ENCODE measurements at regions not wholly inside any gene's neighbourhood (a gene's known extent, or its start where the extent isn't known, plus 50 kb on each side); places are given as distances from the start of the nearest gene placed in this dataset.

DNA sequence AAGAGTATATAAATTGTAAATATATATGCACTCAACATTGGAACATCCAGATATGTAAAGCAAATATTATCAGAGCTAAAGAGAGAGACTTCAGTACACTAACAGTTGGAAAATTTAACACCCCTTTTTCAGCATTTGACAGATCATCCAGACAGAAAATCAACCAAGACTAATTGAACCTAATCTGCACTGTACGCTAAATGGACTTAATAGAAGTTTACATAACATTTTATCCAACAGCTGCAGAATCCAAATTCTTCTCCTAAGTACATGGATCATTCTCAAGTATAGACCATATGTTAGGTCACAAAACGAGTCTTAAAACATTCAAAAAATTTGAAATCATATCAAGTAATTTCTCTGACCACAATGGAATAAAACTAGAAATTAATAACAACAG lies 229.1 kb upstream of the CLEC14A start:
- H3K27ac ChIP-seq (ENCODE audit: low read length): no peak overlapping the region
- H2AFZ ChIP-seq (ENCODE audit: low read depth, low read length): no peak overlapping the region
- H3K4me2 ChIP-seq (ENCODE audit: low read length): no peak overlapping the region
- no peaks in the 10 kb centered on the region for H3K27me3 ChIP-seq (ENCODE audit: low read depth, low read length)
- no peak overlapping the region for H3K4me3 ChIP-seq (ENCODE audit: low read length)
- no peaks in the 10 kb centered on the region for H3K4me1 ChIP-seq (ENCODE audit: low read length)
- no peak overlapping the region for H3K9ac ChIP-seq (ENCODE audit: low read length)
- TF ChIP-seq, protein P1, sequence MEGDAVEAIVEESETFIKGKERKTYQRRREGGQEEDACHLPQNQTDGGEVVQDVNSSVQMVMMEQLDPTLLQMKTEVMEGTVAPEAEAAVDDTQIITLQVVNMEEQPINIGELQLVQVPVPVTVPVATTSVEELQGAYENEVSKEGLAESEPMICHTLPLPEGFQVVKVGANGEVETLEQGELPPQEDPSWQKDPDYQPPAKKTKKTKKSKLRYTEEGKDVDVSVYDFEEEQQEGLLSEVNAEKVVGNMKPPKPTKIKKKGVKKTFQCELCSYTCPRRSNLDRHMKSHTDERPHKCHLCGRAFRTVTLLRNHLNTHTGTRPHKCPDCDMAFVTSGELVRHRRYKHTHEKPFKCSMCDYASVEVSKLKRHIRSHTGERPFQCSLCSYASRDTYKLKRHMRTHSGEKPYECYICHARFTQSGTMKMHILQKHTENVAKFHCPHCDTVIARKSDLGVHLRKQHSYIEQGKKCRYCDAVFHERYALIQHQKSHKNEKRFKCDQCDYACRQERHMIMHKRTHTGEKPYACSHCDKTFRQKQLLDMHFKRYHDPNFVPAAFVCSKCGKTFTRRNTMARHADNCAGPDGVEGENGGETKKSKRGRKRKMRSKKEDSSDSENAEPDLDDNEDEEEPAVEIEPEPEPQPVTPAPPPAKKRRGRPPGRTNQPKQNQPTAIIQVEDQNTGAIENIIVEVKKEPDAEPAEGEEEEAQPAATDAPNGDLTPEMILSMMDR (IDR thresholded peaks at IDR 0.05; ENCODE audit: low read depth, low read length): no peak
- no peak for TF ChIP-seq EZH2phosphoT487 (IDR thresholded peaks at IDR 0.05; ENCODE audit: low read depth)
- H4K20me1 ChIP-seq (ENCODE audit: insufficient read depth, low read length): no peaks in the 10 kb centered on the region
- H3K9me3 ChIP-seq (ENCODE audit: insufficient read depth, low read length): no peaks in the 10 kb centered on the region
- H3K36me3 ChIP-seq (replicated peaks; ENCODE audit: low read depth, low read length): no peaks in the 10 kb centered on the region
- no peaks in the 10 kb centered on the region for H3K79me2 ChIP-seq (ENCODE audit: low read length)

DNA sequence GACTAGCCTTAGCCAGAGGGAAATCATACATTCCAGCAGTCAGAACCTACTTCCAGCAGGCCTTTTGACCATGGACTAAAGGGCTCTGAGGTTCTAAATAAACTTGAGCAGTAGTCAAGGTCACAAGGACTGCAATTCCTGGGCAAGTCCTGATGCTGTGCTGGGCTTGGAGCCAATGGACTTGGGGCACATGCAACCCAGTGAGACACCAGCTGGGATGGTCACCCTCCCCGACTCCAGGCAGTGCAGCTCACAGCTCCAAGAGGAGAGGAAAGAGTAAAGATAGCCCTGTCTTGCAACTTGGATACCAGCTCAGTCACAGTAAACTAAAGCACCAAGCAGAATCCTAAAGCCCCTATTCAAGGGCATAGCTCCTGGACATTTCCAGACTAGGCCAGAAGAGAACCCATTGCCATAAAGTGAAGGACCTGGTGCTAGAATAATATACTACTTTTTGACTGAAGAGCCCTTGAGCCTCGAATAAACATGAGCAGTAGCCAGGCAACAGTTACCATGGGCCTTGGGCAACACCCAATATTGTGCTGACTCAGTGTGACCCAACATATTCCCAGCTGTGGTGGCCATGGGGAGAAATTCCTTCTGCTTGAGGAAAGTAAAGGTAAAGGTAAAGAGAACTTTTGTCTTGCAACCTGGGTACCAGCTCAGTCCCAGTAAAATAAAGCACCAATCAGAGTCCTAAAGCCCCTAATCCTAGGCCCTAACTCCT lies 226.2 kb upstream of the CLEC14A start:
- Histone ChIP-seq H4K20me1 (ENCODE audit: insufficient read depth, low read length) (no peaks in the 10 kb centered on the region), H3K4me2 (ENCODE audit: low read length) (no peak overlapping the region), H3K27me3 (ENCODE audit: low read depth, low read length) (no peaks in the 10 kb centered on the region), H3K4me1 (ENCODE audit: low read length) (no peaks in the 10 kb centered on the region), H3K27ac (ENCODE audit: low read length) (no peak overlapping the region), H3K4me3 (ENCODE audit: low read length) (no peak overlapping the region), H2AFZ (ENCODE audit: low read depth, low read length) (no peak overlapping the region), H3K36me3 (replicated peaks; ENCODE audit: low read depth, low read length) (no peaks in the 10 kb centered on the region), H3K9me3 (ENCODE audit: insufficient read depth, low read length) (no peaks in the 10 kb centered on the region), H3K79me2 (ENCODE audit: low read length) (no peaks in the 10 kb centered on the region), H3K9ac (ENCODE audit: low read length) (no peak overlapping the region)
- TF ChIP-seq EZH2phosphoT487 (IDR thresholded peaks at IDR 0.05; ENCODE audit: low read depth): no peak
- TF ChIP-seq, protein P1 (IDR thresholded peaks at IDR 0.05; ENCODE audit: low read depth, low read length): no peak

GRCh38 chr14:38469156-38469555 lies 213.3 kb upstream of the CLEC14A start:
- Histone ChIP-seq H4K20me1 (ENCODE audit: insufficient read depth, low read length) (no peaks in the 10 kb centered on the region), H3K4me2 (ENCODE audit: low read length) (no peak overlapping the region), H3K4me1 (ENCODE audit: low read length) (no peaks in the 10 kb centered on the region), H3K27me3 (ENCODE audit: low read depth, low read length) (no peaks in the 10 kb centered on the region), H3K4me3 (ENCODE audit: low read length) (no peak overlapping the region), H3K9me3 (ENCODE audit: insufficient read depth, low read length) (no peaks in the 10 kb centered on the region), H3K36me3 (replicated peaks; ENCODE audit: low read depth, low read length) (no peaks in the 10 kb centered on the region), H3K79me2 (ENCODE audit: low read length) (no peaks in the 10 kb centered on the region), H2AFZ (ENCODE audit: low read depth, low read length) (no peak overlapping the region), H3K27ac (ENCODE audit: low read length) (no peak overlapping the region), H3K9ac (ENCODE audit: low read length) (no peak overlapping the region)
- TF ChIP-seq, protein P1 (IDR thresholded peaks at IDR 0.05; ENCODE audit: low read depth, low read length): no peak
- no peak for TF ChIP-seq EZH2phosphoT487 (IDR thresholded peaks at IDR 0.05; ENCODE audit: low read depth)

- Histone ChIP-seq H3K79me2 (ENCODE audit: low read length) (no peaks in the 10 kb centered on the region), H3K27ac (ENCODE audit: low read length) (no peak overlapping the region), H2AFZ (ENCODE audit: low read depth, low read length) (no peak overlapping the region), H3K27me3 (ENCODE audit: low read depth, low read length) (no peaks in the 10 kb centered on the region), H3K4me1 (ENCODE audit: low read length) (no peaks in the 10 kb centered on the region), H3K4me3 (ENCODE audit: low read length) (no peak overlapping the region), H3K4me2 (ENCODE audit: low read length) (no peak overlapping the region), H3K9me3 (ENCODE audit: insufficient read depth, low read length) (no peaks in the 10 kb centered on the region; the same call in 1 of the 2 replicates), H4K20me1 (ENCODE audit: insufficient read depth, low read length) (no peaks in the 10 kb centered on the region), H3K36me3 (replicated peaks; ENCODE audit: low read depth, low read length) (no peaks in the 10 kb centered on the region), H3K9ac (ENCODE audit: low read length) (no peak overlapping the region)
- TF ChIP-seq, protein P1 (IDR thresholded peaks at IDR 0.05; ENCODE audit: low read depth, low read length): no peak
- TF ChIP-seq EZH2phosphoT487 (IDR thresholded peaks at IDR 0.05; ENCODE audit: low read depth): no peak
Measured at GRCh38 chr14:38442208-38442607, 186.3 kb upstream of the CLEC14A start.

All from OCI-LY3 (cell line).